NCI-H446 treated with DMSO at 0.1 percent for 48 hours (cell line): ENCODE measurements at regions not wholly inside any gene's neighbourhood (a gene's known extent, or its start where the extent isn't known, plus 50 kb on each side); places are given as distances from the start of the nearest gene placed in this dataset.
"Not testable (repeated sequence)": the region's sequence is repeated elsewhere in the genome, so short reads cannot be mapped to it uniquely, and the experiment has no call there.

ENCODE experiments used
- DNase-seq: peaks from one replicate; lab custom pipeline; 2025; lab: John Stamatoyannopoulos, UW

- no peak for DNase-seq
These were observed 177.6 kb upstream of the OLFM3 start for GRCh38 chr1:102174259-102174863.

- no peak for DNase-seq
These were observed 175.5 kb upstream of the OLFM3 start for GRCh38 chr1:102172200-102172599.

- DNase-seq = no peak
These were observed 167.1 kb upstream of the OLFM3 start for GRCh38 chr1:102163799-102164198.

- no peak for DNase-seq
These were observed 154.5 kb upstream of the OLFM3 start for GRCh38 chr1:102151242-102151641.

GRCh38 chr1:102120910-102121309, 124.2 kb upstream of the OLFM3 start:
- no peak for DNase-seq

GRCh38 chr1:102118150-102118549, 121.4 kb upstream of the OLFM3 start:
- DNase-seq = no peak

GRCh38 chr1:102110586-102110985, 113.9 kb upstream of the OLFM3 start:
- no peak for DNase-seq

GRCh38 chr1:102109493-102109892, 112.8 kb upstream of the OLFM3 start:
- not testable (repeated sequence) for DNase-seq

GRCh38 chr1:102107441-102107840, 110.7 kb upstream of the OLFM3 start:
- no peak for DNase-seq

GRCh38 chr1:102105931-102106550, 109.3 kb upstream of the OLFM3 start:
- no peak for DNase-seq

- no peak for DNase-seq
These were observed 106.9 kb upstream of the OLFM3 start for GRCh38 chr1:102103646-102104045.

- DNase-seq = no peak
These were observed 105.6 kb upstream of the OLFM3 start for GRCh38 chr1:102102276-102102780.

- DNase-seq = no peak
These were observed 103.9 kb upstream of the OLFM3 start for GRCh38 chr1:102100666-102101065.

- no peak for DNase-seq
These were observed 103.2 kb upstream of the OLFM3 start for GRCh38 chr1:102099916-102100315.

GRCh38 chr1:102098536-102098935, 101.8 kb upstream of the OLFM3 start:
- no peak for DNase-seq

GRCh38 chr1:102098081-102098480, 101.4 kb upstream of the OLFM3 start:
- DNase-seq = no peak

GRCh38 chr1:102097451-102097850, 100.7 kb upstream of the OLFM3 start:
- DNase-seq = no peak

GRCh38 chr1:102096162-102096561, 99.4 kb upstream of the OLFM3 start:
- DNase-seq = no peak

GRCh38 chr1:102089791-102090190, 93.1 kb upstream of the OLFM3 start:
- DNase-seq = no peak

- DNase-seq = no peak
These were observed 89.2 kb upstream of the OLFM3 start for GRCh38 chr1:102085896-102086295.

GRCh38 chr1:102084771-102085535, 88.2 kb upstream of the OLFM3 start:
- DNase-seq = no peak

GRCh38 chr1:102083192-102083591, 86.5 kb upstream of the OLFM3 start:
- DNase-seq = no peak

GRCh38 chr1:102074874-102075273, 78.1 kb upstream of the OLFM3 start:
- no peak for DNase-seq
